ENCODE measurements at regions not wholly inside any gene's neighbourhood (a gene's known extent, or its start where the extent isn't known, plus 50 kb on each side); places are given as distances from the start of the nearest gene placed in this dataset.

DNA sequence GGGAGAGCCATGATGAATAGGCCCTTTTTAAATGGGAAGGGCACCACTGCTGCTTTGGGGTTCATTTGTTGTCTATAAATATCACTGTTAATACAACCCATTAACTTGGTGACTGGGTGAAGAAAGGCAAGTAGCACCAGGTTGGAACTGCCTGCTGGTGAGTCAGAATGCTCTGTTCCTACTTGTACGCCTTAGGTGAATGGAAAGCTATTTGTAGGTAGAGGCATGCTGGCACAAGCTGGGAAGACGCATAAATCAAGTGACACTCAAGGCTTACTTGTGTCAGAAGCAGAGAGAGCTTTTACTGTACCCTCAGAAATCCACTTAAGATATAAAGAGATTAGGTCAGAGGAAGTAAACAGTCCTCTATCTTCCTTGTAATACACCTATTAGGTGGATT is 142.5 kb downstream of the TMX1 start:
- H3K9me2 ChIP-seq (ENCODE audit: insufficient read depth): no peaks in the 10 kb centered on the region
- TF ChIP-seq EZH2 (IDR thresholded peaks at IDR 0.05; ENCODE audit: low read depth): no peak
- TF ChIP-seq, protein P1, sequence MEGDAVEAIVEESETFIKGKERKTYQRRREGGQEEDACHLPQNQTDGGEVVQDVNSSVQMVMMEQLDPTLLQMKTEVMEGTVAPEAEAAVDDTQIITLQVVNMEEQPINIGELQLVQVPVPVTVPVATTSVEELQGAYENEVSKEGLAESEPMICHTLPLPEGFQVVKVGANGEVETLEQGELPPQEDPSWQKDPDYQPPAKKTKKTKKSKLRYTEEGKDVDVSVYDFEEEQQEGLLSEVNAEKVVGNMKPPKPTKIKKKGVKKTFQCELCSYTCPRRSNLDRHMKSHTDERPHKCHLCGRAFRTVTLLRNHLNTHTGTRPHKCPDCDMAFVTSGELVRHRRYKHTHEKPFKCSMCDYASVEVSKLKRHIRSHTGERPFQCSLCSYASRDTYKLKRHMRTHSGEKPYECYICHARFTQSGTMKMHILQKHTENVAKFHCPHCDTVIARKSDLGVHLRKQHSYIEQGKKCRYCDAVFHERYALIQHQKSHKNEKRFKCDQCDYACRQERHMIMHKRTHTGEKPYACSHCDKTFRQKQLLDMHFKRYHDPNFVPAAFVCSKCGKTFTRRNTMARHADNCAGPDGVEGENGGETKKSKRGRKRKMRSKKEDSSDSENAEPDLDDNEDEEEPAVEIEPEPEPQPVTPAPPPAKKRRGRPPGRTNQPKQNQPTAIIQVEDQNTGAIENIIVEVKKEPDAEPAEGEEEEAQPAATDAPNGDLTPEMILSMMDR (conservative IDR thresholded peaks at IDR 0.05): no peak
- H3K4me3 ChIP-seq: no peak overlapping the region
- no peaks in the 10 kb centered on the region; the same call in 1 of the 2 replicates for H3K4me1 ChIP-seq (replicated peaks; ENCODE audit: insufficient read depth)
- no peaks in the 10 kb centered on the region for H3F3A ChIP-seq (ENCODE audit: insufficient read depth, low read depth)
- H3K79me2 ChIP-seq (ENCODE audit: low read depth): no peaks in the 10 kb centered on the region
- H3K27me3 ChIP-seq (ENCODE audit: insufficient read depth, low read depth): no peaks in the 10 kb centered on the region
- DNase-seq: no peak
- POLR2A ChIA-PET (ENCODE audit: unreplicated experiment): interaction anchor here (0.5 kb wide), 1 partner anchor 41 kb away, joined by 3 read pairs; no protein-coding TSS in a partner anchor
- no peak overlapping the region for H3K4me2 ChIP-seq
- H4K20me1 ChIP-seq (ENCODE audit: insufficient read depth): no peaks in the 10 kb centered on the region
- no peak overlapping the region for H3K27ac ChIP-seq
- H2AFZ ChIP-seq: no peak overlapping the region; the same call in 1 of the 2 replicates
- H3K36me3 ChIP-seq (ENCODE audit: low read depth): no peaks in the 10 kb centered on the region
- no peaks in the 10 kb centered on the region for H3K9me3 ChIP-seq (ENCODE audit: insufficient read depth, low read depth)
- intact Hi-C loops (cut with micrococcal nuclease; ENCODE audit: unreplicated experiment): no loop called here
- no TSS peak for BruUV-seq (replicated peaks)
- CTCF ChIA-PET: no interaction called here

DNA sequence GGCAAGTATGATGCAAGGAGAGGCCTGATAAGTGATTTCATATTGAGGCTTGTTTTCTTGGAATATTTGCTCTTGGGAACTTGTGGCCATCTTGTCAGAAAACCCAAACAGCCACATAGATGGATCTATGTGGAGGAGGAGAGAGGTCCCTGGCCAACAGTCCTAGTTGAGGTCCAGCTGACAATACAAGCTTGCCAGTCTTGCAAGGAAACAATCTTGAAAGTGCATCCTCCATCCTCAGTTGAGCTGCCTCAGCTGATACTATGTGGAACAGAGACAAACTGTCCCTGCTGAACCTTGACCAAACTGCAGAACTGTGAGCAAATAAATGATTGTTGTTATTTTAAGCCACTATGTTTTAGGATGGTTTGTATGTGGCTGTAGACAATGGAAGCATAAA is 146.4 kb downstream of the TMX1 start:
- intact Hi-C loops (cut with micrococcal nuclease; ENCODE audit: unreplicated experiment): no loop called here
- no peaks in the 10 kb centered on the region for H4K20me1 ChIP-seq (ENCODE audit: insufficient read depth)
- H3K9me3 ChIP-seq (ENCODE audit: insufficient read depth, low read depth): no peaks in the 10 kb centered on the region; the same call in 1 of the 2 replicates
- no peaks in the 10 kb centered on the region for H3F3A ChIP-seq (ENCODE audit: insufficient read depth, low read depth)
- H3K79me2 ChIP-seq (ENCODE audit: low read depth): no peaks in the 10 kb centered on the region
- no peaks in the 10 kb centered on the region; the same call in 1 of the 2 replicates for H3K4me1 ChIP-seq (replicated peaks; ENCODE audit: insufficient read depth)
- no peaks in the 10 kb centered on the region for H3K9me2 ChIP-seq (ENCODE audit: insufficient read depth)
- TF ChIP-seq EZH2 (IDR thresholded peaks at IDR 0.05; ENCODE audit: low read depth): no peak
- TF ChIP-seq, protein P1 (conservative IDR thresholded peaks at IDR 0.05): no peak
- POLR2A ChIA-PET (ENCODE audit: unreplicated experiment): no interaction called here
- H2AFZ ChIP-seq: no peak overlapping the region
- no peak for DNase-seq
- no peak overlapping the region for H3K27ac ChIP-seq
- H3K27me3 ChIP-seq (ENCODE audit: insufficient read depth, low read depth): no peaks in the 10 kb centered on the region
- CTCF ChIA-PET: no interaction called here
- no peak overlapping the region for H3K4me3 ChIP-seq
- H3K36me3 ChIP-seq (ENCODE audit: low read depth): no peaks in the 10 kb centered on the region
- no peak overlapping the region for H3K4me2 ChIP-seq
- BruUV-seq (replicated peaks): no TSS peak

DNA sequence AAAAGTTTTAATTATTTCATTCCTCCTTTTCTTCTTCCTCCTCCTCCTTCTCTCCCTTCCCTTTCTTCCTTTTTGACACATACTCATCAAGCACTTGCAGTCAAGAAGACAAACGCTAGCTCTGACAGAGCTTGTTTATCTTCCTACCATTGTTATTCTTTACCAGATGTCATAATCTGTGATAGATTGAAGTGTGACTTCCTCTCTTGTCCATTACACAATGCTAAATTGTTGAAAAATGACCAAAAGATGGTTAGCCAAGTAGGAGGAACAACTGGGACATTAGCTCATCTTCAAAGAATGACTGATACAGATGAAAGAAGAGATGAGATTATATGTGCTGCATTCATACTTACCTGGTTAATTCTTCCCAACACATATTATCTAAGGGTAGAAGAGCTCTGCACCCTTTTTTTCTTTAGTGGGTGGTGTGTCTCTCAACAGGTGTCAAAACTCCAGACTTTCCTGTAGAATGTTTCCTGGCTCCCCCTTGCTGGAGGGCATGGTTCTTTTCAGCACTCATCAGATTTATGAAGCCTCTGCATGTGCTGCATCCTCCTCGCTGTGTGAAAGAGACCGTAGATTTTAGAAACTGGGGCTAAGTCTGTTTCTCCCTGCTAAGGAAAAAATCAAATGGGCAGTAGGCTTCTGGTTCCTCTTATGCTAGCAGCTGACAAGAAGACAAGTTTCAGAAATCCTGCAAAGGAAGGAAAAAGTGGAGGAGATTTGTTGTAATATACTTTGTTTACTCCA is 147.1 kb downstream of the TMX1 start:
- POLR2A ChIA-PET (ENCODE audit: unreplicated experiment): no interaction called here
- no peak overlapping the region for H3K4me2 ChIP-seq
- H3K4me1 ChIP-seq (replicated peaks; ENCODE audit: insufficient read depth): no peaks in the 10 kb centered on the region; the same call in 1 of the 2 replicates
- H3K4me3 ChIP-seq: no peak overlapping the region
- H3K79me2 ChIP-seq (ENCODE audit: low read depth): no peaks in the 10 kb centered on the region
- intact Hi-C loops (cut with micrococcal nuclease; ENCODE audit: unreplicated experiment): no loop called here
- TF ChIP-seq, protein P1 (conservative IDR thresholded peaks at IDR 0.05): no peak
- TF ChIP-seq EZH2 (IDR thresholded peaks at IDR 0.05; ENCODE audit: low read depth): no peak
- no peaks in the 10 kb centered on the region for H3K9me2 ChIP-seq (ENCODE audit: insufficient read depth)
- no peaks in the 10 kb centered on the region for H3F3A ChIP-seq (ENCODE audit: insufficient read depth, low read depth)
- no peak overlapping the region for H3K27ac ChIP-seq
- H3K9me3 ChIP-seq (ENCODE audit: insufficient read depth, low read depth): no peaks in the 10 kb centered on the region; the same call in 1 of the 2 replicates
- no peak for DNase-seq
- no TSS peak for BruUV-seq (replicated peaks)
- no peaks in the 10 kb centered on the region for H3K36me3 ChIP-seq (ENCODE audit: low read depth)
- H4K20me1 ChIP-seq (ENCODE audit: insufficient read depth): no peaks in the 10 kb centered on the region
- no peaks in the 10 kb centered on the region for H3K27me3 ChIP-seq (ENCODE audit: insufficient read depth, low read depth)
- CTCF ChIA-PET: no interaction called here
- H2AFZ ChIP-seq: no peak overlapping the region

Data from PC-9 (cell line).